Endothelial cell (in vitro differentiated cells): ENCODE measurements at regions not wholly inside any gene's neighbourhood (a gene's known extent, or its start where the extent isn't known, plus 50 kb on each side); places are given as distances from the start of the nearest gene placed in this dataset.

Experiments used
- DNase-seq: peaks from one replicate; pipeline ENCODE4 v3.0.0; 2021; ENCODE audit warnings: low spot score
- H3K27ac Mint-ChIP-seq: one replicate; pipeline ENCODE4 v1.8.0; 2021; ENCODE audit warnings: mixed read lengths, inconsistent platforms; ENCODE audit not compliant: unreplicated experiment
- H3K27me3 Mint-ChIP-seq: one replicate; pipeline ENCODE4 v1.8.0; 2021; ENCODE audit warnings: mild to moderate bottlenecking, moderate library complexity, mixed read lengths, inconsistent platforms; ENCODE audit not compliant: unreplicated experiment
- H3K36me3 Mint-ChIP-seq: one replicate; pipeline ENCODE4 v1.8.0; 2021; ENCODE audit warnings: mild to moderate bottlenecking, low read depth, mixed read lengths, inconsistent platforms; ENCODE audit not compliant: unreplicated experiment
- H3K4me1 Mint-ChIP-seq: one replicate; pipeline ENCODE4 v1.8.0; 2021; ENCODE audit warnings: mild to moderate bottlenecking, mixed read lengths, inconsistent platforms; ENCODE audit not compliant: unreplicated experiment
- H3K4me3 Mint-ChIP-seq: one replicate; pipeline ENCODE4 v1.8.0; 2021; ENCODE audit warnings: mild to moderate bottlenecking, mixed read lengths, inconsistent platforms; ENCODE audit not compliant: unreplicated experiment
- H3K9me3 Mint-ChIP-seq: one replicate; pipeline ENCODE4 v1.8.0; 2021; ENCODE audit warnings: mixed read lengths, inconsistent platforms; ENCODE audit not compliant: unreplicated experiment
- TF ChIP-seq, protein P1 (sequence below): fragments of 200-600 bp; sonication (generic); IDR thresholded peaks from one replicate; pipeline ENCODE4 v1.5.0; 2021; ENCODE audit warnings: antibody characterized with exemption; ENCODE audit not compliant: unreplicated experiment

- Mint-ChIP-seq H3K27me3 (no peaks in the 10 kb centered on the region), H3K36me3 (no peaks in the 10 kb centered on the region), H3K9me3 (no peaks in the 10 kb centered on the region), H3K4me1 (no peaks in the 10 kb centered on the region), H3K4me3 (no peak overlapping the region), H3K27ac (no peak overlapping the region)
- no peak for DNase-seq
- TF ChIP-seq, protein P1, sequence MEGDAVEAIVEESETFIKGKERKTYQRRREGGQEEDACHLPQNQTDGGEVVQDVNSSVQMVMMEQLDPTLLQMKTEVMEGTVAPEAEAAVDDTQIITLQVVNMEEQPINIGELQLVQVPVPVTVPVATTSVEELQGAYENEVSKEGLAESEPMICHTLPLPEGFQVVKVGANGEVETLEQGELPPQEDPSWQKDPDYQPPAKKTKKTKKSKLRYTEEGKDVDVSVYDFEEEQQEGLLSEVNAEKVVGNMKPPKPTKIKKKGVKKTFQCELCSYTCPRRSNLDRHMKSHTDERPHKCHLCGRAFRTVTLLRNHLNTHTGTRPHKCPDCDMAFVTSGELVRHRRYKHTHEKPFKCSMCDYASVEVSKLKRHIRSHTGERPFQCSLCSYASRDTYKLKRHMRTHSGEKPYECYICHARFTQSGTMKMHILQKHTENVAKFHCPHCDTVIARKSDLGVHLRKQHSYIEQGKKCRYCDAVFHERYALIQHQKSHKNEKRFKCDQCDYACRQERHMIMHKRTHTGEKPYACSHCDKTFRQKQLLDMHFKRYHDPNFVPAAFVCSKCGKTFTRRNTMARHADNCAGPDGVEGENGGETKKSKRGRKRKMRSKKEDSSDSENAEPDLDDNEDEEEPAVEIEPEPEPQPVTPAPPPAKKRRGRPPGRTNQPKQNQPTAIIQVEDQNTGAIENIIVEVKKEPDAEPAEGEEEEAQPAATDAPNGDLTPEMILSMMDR, result no peak
Observed at GRCh38 chr1:118751166-118751565, 237.0 kb downstream of the TBX15 start.

DNA sequence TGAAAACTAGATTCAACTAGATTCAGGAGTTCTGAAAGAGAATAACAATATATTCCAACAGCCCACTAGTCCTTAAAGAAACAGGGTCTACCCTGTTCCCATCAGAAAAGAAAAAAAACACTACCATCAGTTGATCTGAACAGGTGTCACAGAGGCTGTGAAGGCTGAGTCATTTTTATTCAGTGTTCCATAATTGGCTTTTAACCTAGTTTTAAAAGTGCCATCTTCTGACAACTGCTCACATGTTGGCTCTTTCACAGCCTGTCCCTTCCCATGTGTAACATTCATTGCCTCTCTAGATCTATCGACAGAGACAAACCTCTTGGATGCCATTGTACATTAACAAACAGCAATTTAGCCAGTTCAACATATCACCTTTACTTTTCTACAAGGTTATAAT lies 243.7 kb downstream of the TBX15 start:
- Mint-ChIP-seq H3K4me1 (no peaks in the 10 kb centered on the region), H3K27me3 (no peaks in the 10 kb centered on the region), H3K4me3 (no peak overlapping the region), H3K27ac (no peak overlapping the region), H3K9me3 (no peaks in the 10 kb centered on the region), H3K36me3 (no peaks in the 10 kb centered on the region)
- DNase-seq, result no peak
- TF ChIP-seq, protein P1, result no peak

DNA sequence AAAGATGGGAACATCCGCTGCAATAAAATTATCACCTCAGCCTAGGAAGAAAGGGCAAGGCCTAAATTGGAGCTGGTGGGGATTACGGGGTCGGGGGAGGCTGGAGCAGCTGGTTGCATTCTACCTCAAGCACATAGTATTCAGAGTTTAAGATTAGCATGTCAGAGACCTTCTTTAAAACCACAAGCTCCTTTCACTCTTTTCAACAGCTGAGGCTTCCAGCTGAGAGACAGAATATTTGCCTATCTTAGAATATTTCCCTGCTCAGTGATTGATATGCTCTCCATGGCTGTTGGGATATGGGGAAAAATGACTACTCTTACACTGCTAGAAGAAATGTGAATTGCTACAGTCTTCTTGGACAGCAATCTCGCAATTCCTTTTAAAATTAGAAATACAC lies 248.6 kb downstream of the TBX15 start:
- H3K27ac Mint-ChIP-seq, result no peak overlapping the region
- H3K9me3 Mint-ChIP-seq, result no peaks in the 10 kb centered on the region
- no peaks in the 10 kb centered on the region for H3K4me1 Mint-ChIP-seq
- DNase-seq, result no peak
- TF ChIP-seq, protein P1, result no peak
- no peak overlapping the region for H3K4me3 Mint-ChIP-seq
- no peaks in the 10 kb centered on the region for H3K27me3 Mint-ChIP-seq
- no peaks in the 10 kb centered on the region for H3K36me3 Mint-ChIP-seq

- Mint-ChIP-seq H3K27ac (no peak overlapping the region), H3K27me3 (no peaks in the 10 kb centered on the region), H3K36me3 (no peaks in the 10 kb centered on the region), H3K4me1 (no peaks in the 10 kb centered on the region), H3K4me3 (no peak overlapping the region), H3K9me3 (no peaks in the 10 kb centered on the region)
- TF ChIP-seq, protein P1, result no peak
- no peak for DNase-seq
Observed at GRCh38 chr1:118736322-118736721, 251.8 kb downstream of the TBX15 start.

DNA sequence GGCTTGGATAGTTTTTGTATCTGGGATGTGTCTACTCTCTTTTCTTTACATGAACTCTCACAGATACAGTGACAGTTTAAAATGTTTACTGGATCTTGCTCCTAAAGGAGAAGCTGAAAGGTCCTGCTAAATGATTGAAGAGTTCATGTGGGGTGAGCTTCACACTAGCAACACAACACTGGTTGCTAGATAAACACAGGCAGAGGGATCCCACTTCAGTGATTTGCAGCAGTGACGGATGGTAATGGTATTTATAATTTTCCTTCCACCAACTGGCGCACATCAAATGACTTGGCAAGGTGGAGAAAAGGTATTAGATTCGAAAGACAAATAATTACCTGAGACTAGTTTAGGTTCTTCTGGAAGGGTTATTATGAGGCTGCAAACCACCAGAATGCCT lies 270.2 kb downstream of the TBX15 start:
- Mint-ChIP-seq H3K27ac (no peak overlapping the region), H3K27me3 (no peaks in the 10 kb centered on the region)

More for the DNA sequence above, 270.2 kb downstream of the TBX15 start:
- no peaks in the 10 kb centered on the region for H3K9me3 Mint-ChIP-seq
- H3K4me1 Mint-ChIP-seq, result no peaks in the 10 kb centered on the region
- no peak for DNase-seq
- H3K4me3 Mint-ChIP-seq, result no peak overlapping the region
- H3K36me3 Mint-ChIP-seq, result no peaks in the 10 kb centered on the region
- TF ChIP-seq, protein P1, result no peak
